CD14-positive monocyte (primary cell): ENCODE measurements at regions not wholly inside any gene's neighbourhood (a gene's known extent, or its start where the extent isn't known, plus 50 kb on each side); places are given as distances from the start of the nearest gene placed in this dataset.

Experiments used
- DNase-seq, 3 donors: peaks; one replicate each; pipeline ENCODE4 v3.0.0-alpha.2; 2011 to 2022
- H2AFZ ChIP-seq: 2 replicates; pipeline ENCODE4 v1.6.0; 2012; ENCODE audit warnings: mild to moderate bottlenecking, low read depth, low read length, inconsistent platforms; ENCODE audit not compliant: insufficient read depth, poor library complexity, severe bottlenecking
- H3K27ac ChIP-seq, 2 donors: 1 replicate in 1 of 2; 2 replicates in 1 of 2; pipeline ENCODE4 v1.5.1; 2012 to 2013; ENCODE audit warnings: low read length in 2 of 2, control low read depth in 1 of 2, inconsistent platforms in 1 of 2, low read depth in 1 of 2, mild to moderate bottlenecking in 1 of 2
- H3K27me3 ChIP-seq, 2 donors: one replicate each; pipeline versions ENCODE4 v1.6.0 to v1.6.1; 2011 to 2013; ENCODE audit warnings: low read length in 2 of 2; ENCODE audit not compliant: control insufficient read depth in 2 of 2, insufficient read depth in 2 of 2
- H3K36me3 ChIP-seq, 2 donors: replicated peaks in 1 of 2; 1 replicate in 1 of 2; 2 replicates in 1 of 2; pipeline versions ENCODE4 v1.5.1 to v1.6.1; 2012 to 2013; ENCODE audit warnings: low read length in 2 of 2, control low read depth in 1 of 2, inconsistent platforms in 1 of 2, mild to moderate bottlenecking in 1 of 2; ENCODE audit not compliant: insufficient read depth in 2 of 2, control insufficient read depth in 1 of 2
- H3K4me1 ChIP-seq, 2 donors: 1 replicate in 1 of 2; 2 replicates in 1 of 2; pipeline versions ENCODE4 v1.5.1 to v1.6.1; 2012 to 2013; ENCODE audit warnings: low read length in 2 of 2, control low read depth in 1 of 2, inconsistent platforms in 1 of 2, mild to moderate bottlenecking in 1 of 2, moderate library complexity in 1 of 2; ENCODE audit not compliant: insufficient read depth in 2 of 2, control insufficient read depth in 1 of 2
- H3K4me2 ChIP-seq: replicated peaks from 2 replicates; pipeline ENCODE3; 2012; ENCODE audit warnings: low read length, moderate library complexity, mild to moderate bottlenecking; ENCODE audit not compliant: poor library complexity, severe bottlenecking; ENCODE audit errors: extremely low read depth
- H3K4me3 ChIP-seq, 3 experiments: fragments of 200-600 bp in 1 of 3; sonication (generic) in 1 of 3; replicated peaks in 1 of 3; 1 replicate in 2 of 3; 2 replicates in 1 of 3; pipeline ENCODE4 v1.5.1; 2011 to 2013; ENCODE audit warnings: low read length in 3 of 3, mild to moderate bottlenecking in 3 of 3, control low read depth in 2 of 3, low read depth in 2 of 3, inconsistent platforms in 1 of 3, moderate library complexity in 1 of 3
- H3K79me2 ChIP-seq: 2 replicates; pipeline ENCODE4 v1.6.0; 2012; ENCODE audit warnings: mild to moderate bottlenecking, control low read depth, inconsistent platforms, low read length, moderate library complexity; ENCODE audit not compliant: insufficient read depth
- H3K9ac ChIP-seq: 2 replicates; pipeline ENCODE4 v1.6.0; 2017; ENCODE audit warnings: low read length, mild to moderate bottlenecking; ENCODE audit not compliant: insufficient read depth, poor library complexity, severe bottlenecking
- H3K9me3 ChIP-seq, 2 donors: replicated peaks in 1 of 2; 1 replicate in 1 of 2; 2 replicates in 1 of 2; pipeline versions ENCODE4 v1.5.1 to v1.6.1; 2012 to 2013; ENCODE audit warnings: low read length in 2 of 2, control low read depth in 1 of 2; ENCODE audit not compliant: control insufficient read depth in 1 of 2, insufficient read depth in 1 of 2
- H4K20me1 ChIP-seq: 2 replicates; pipeline ENCODE4 v1.6.0; 2012; ENCODE audit warnings: mild to moderate bottlenecking, low read length, control low read depth, moderate library complexity; ENCODE audit not compliant: insufficient read depth
- H3K27ac Mint-ChIP-seq, 7 donors: one replicate each; pipeline ENCODE4 v1.8.0; 2020; ENCODE audit warnings: mild to moderate bottlenecking in 7 of 7, mixed read lengths in 7 of 7, moderate library complexity in 6 of 7, inconsistent platforms in 2 of 7
- H3K27me3 Mint-ChIP-seq, 3 donors: one replicate each; pipeline ENCODE4 v1.8.0; 2021 to 2022; ENCODE audit warnings: low read depth in 3 of 3, mild to moderate bottlenecking in 3 of 3, mixed read lengths in 3 of 3, moderate library complexity in 3 of 3, inconsistent platforms in 1 of 3
- H3K36me3 Mint-ChIP-seq, 2 donors: one replicate each; pipeline ENCODE4 v1.8.0; 2020; ENCODE audit warnings: mixed read lengths in 2 of 2, inconsistent platforms in 1 of 2, mild to moderate bottlenecking in 1 of 2
- H3K4me1 Mint-ChIP-seq: one replicate; pipeline ENCODE4 v1.8.0; 2020; ENCODE audit warnings: mild to moderate bottlenecking, mixed read lengths
- H3K4me3 Mint-ChIP-seq, 2 donors: one replicate each; pipeline ENCODE4 v1.8.0; 2020; ENCODE audit warnings: mild to moderate bottlenecking in 2 of 2, mixed read lengths in 2 of 2, moderate library complexity in 1 of 2
- H3K9me3 Mint-ChIP-seq, 7 donors: one replicate each; pipeline ENCODE4 v1.8.0; 2020 to 2022; ENCODE audit warnings: mixed read lengths in 7 of 7, mild to moderate bottlenecking in 6 of 7, moderate library complexity in 6 of 7, inconsistent platforms in 2 of 7
- CTCF ChIP-seq: fragments of 200-600 bp; IDR thresholded peaks from one replicate; pipeline ENCODE4 v1.8.0; 2022; ENCODE audit warnings: antibody characterized with exemption, mild to moderate bottlenecking
- WGBS: methylation state at CpG from one replicate; pipeline ENCODE4 v1.1.5; 2013; ENCODE audit warnings: missing lambda C conversion rate; ENCODE audit not compliant: insufficient coverage; 5-methylcytosine and 5-hydroxymethylcytosine counted together
- intact Hi-C, 2 donors: fragments of 100-400 bp; cut with micrococcal nuclease; formaldehyde crosslinking; loops; one replicate each; pipeline versions ENCODE4 v1.15.0 to v1.15.1; 2023

GRCh38 chr18:35864916-35865315 is 107.6 kb upstream of the RMP24 start:
- Mint-ChIP-seq H3K27me3 (peaks cover 0 to 2% (median 0%) of the 10 kb centered on the region in 3 donors), H3K36me3 (no peaks in the 10 kb centered on the region), H3K4me3 (no peak overlapping the region), H3K9me3 (peaks cover 0 to 2% (median 0%) of the 10 kb centered on the region in 7 donors), H3K27ac (peak overlapping the region in 1 of 7 donors; percentile 37), H3K4me1 (peaks cover 6% of the 10 kb centered on the region)
- no peak overlapping the region for H3K4me3 ChIP-seq
- H3K79me2 ChIP-seq = no peaks in the 10 kb centered on the region
- no peak overlapping the region for H3K4me2 ChIP-seq
- TF ChIP-seq CTCF = no peak
- H3K27me3 ChIP-seq = no peaks in the 10 kb centered on the region
- peaks cover 0 to 4% of the 10 kb centered on the region in 2 donors for H3K4me1 ChIP-seq
- no CpG with 5 or more reads among the region's 1 CpG for WGBS
- H3K9me3 ChIP-seq = no peaks in the 10 kb centered on the region
- no peak overlapping the region for H2AFZ ChIP-seq
- intact Hi-C loops = no loop called here
- no peaks in the 10 kb centered on the region for H3K36me3 ChIP-seq
- no peak overlapping the region for H3K27ac ChIP-seq
- no peaks in the 10 kb centered on the region for H4K20me1 ChIP-seq
- DNase-seq = no peak
- no peak overlapping the region for H3K9ac ChIP-seq

GRCh38 chr18:35868915-35869314 is 103.6 kb upstream of the RMP24 start:
- peak in 1 of 3 donors; percentile 5 for DNase-seq
- Mint-ChIP-seq H3K36me3 (no peaks in the 10 kb centered on the region), H3K9me3 (peaks cover 0 to 14% (median 11%) of the 10 kb centered on the region in 7 donors), H3K4me1 (peaks cover 6% of the 10 kb centered on the region), H3K27me3 (peaks cover 0 to 1% (median 0%) of the 10 kb centered on the region in 3 donors), H3K4me3 (no peak overlapping the region), H3K27ac (no peak overlapping the region)
- Histone ChIP-seq H3K36me3 (no peaks in the 10 kb centered on the region), H3K79me2 (no peaks in the 10 kb centered on the region), H3K4me3 (no peak overlapping the region), H3K27ac (no peak overlapping the region), H3K4me1 (peaks cover 0 to 4% of the 10 kb centered on the region in 2 donors), H3K27me3 (no peaks in the 10 kb centered on the region), H3K9me3 (peaks cover 10 to 20% of the 10 kb centered on the region in 2 donors), H2AFZ (no peak overlapping the region), H4K20me1 (no peaks in the 10 kb centered on the region), H3K9ac (no peak overlapping the region), H3K4me2 (no peak overlapping the region)
- intact Hi-C loops = no loop called here
- no peak for TF ChIP-seq CTCF
